Activated CD8-positive, alpha-beta T cell treated with anti-CD3 and anti-CD28 coated beads for 36 hours (primary cell): ENCODE measurements at regions not wholly inside any gene's neighbourhood (a gene's known extent, or its start where the extent isn't known, plus 50 kb on each side); places are given as distances from the start of the nearest gene placed in this dataset.
"Not testable (repeated sequence)": the region's sequence is repeated elsewhere in the genome, so short reads cannot be mapped to it uniquely, and the experiment has no call there.

Experiments
- ATAC-seq: fragments of 200-7000 bp; cut with Tn5 transposase; one replicate; pipeline ENCODE4 v1.10.0; 2021; ENCODE audit warnings: mild to moderate bottlenecking, moderate library complexity
- CTCF ChIA-PET: fragments of 350-600 bp; sonication (Branson Sonifier 250); formaldehyde crosslinking; loops from one replicate; lab custom pipeline; 2021; ENCODE audit warnings: antibody characterized with exemption; lab: Charles Lee
- POLR2A ChIA-PET: fragments of 350-600 bp; sonication (Branson Sonifier 250); formaldehyde crosslinking; loops from one replicate; lab custom pipeline; 2021; ENCODE audit warnings: antibody characterized with exemption; lab: Charles Lee
- DNase-seq: peaks from one replicate; pipeline ENCODE4 v3.0.0-alpha.2; 2020
- H3K27ac Mint-ChIP-seq: one replicate; pipeline ENCODE4 v1.8.0; 2021; ENCODE audit warnings: mild to moderate bottlenecking, mixed read lengths
- H3K27me3 Mint-ChIP-seq: one replicate; pipeline ENCODE4 v1.8.0; 2021; ENCODE audit warnings: mixed read lengths
- H3K36me3 Mint-ChIP-seq: one replicate; pipeline ENCODE4 v1.8.0; 2021; ENCODE audit warnings: low read depth, mixed read lengths
- H3K4me1 Mint-ChIP-seq: one replicate; pipeline ENCODE4 v1.8.0; 2021; ENCODE audit warnings: low read depth, mixed read lengths
- H3K4me3 Mint-ChIP-seq: one replicate; pipeline ENCODE4 v1.8.0; 2021; ENCODE audit warnings: mild to moderate bottlenecking, moderate library complexity, mixed read lengths
- H3K9me3 Mint-ChIP-seq: one replicate; pipeline ENCODE4 v1.8.0; 2021; ENCODE audit warnings: mixed read lengths
- intact Hi-C: fragments of 100-400 bp; cut with micrococcal nuclease; formaldehyde crosslinking; loops from one replicate; pipeline ENCODE4 v1.10.0; 2022
- TF ChIP-seq, protein P1 (sequence below): fragments of 200-600 bp; IDR thresholded peaks from one replicate; pipeline ENCODE4 v1.8.0; 2022; ENCODE audit warnings: antibody characterized with exemption, mild to moderate bottlenecking

DNA sequence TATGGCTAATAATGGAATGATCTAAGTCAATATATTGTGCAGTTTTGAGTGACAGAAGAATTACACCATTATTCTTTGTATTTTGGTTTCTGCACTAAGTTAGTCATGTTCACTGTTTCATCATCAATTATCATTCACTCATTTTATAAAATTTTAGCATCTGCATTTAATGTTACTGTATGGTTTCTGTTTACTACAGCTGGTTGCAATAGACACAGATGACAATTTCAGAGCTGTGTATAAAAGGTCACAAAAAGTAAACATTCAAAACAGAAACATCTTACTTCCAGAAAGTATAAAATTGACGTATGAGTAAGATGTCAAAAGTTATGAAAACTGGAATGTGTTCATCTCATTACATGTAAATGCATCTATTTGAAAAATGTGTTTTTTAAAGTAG, 111.1 kb upstream of the GBE1 start:
- DNase-seq (no peak), ATAC-seq (no peak)
- H3K9me3 Mint-ChIP-seq = no peaks in the 10 kb centered on the region
- peaks cover 2% of the 10 kb centered on the region for H3K27me3 Mint-ChIP-seq
- H3K36me3 Mint-ChIP-seq = no peaks in the 10 kb centered on the region
- H3K4me1 Mint-ChIP-seq = no peaks in the 10 kb centered on the region
- ChIA-PET CTCF (interaction anchor here (0.9 to 1.2 kb wide), 2 partner anchors 38 to 383 kb away, joined by 3 to 4 read pairs; no protein-coding TSS in a partner anchor), POLR2A (no interaction called here)
- H3K4me3 Mint-ChIP-seq = no peak overlapping the region
- intact Hi-C loops = no loop called here
- TF ChIP-seq, protein P1, sequence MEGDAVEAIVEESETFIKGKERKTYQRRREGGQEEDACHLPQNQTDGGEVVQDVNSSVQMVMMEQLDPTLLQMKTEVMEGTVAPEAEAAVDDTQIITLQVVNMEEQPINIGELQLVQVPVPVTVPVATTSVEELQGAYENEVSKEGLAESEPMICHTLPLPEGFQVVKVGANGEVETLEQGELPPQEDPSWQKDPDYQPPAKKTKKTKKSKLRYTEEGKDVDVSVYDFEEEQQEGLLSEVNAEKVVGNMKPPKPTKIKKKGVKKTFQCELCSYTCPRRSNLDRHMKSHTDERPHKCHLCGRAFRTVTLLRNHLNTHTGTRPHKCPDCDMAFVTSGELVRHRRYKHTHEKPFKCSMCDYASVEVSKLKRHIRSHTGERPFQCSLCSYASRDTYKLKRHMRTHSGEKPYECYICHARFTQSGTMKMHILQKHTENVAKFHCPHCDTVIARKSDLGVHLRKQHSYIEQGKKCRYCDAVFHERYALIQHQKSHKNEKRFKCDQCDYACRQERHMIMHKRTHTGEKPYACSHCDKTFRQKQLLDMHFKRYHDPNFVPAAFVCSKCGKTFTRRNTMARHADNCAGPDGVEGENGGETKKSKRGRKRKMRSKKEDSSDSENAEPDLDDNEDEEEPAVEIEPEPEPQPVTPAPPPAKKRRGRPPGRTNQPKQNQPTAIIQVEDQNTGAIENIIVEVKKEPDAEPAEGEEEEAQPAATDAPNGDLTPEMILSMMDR = no peak
- H3K27ac Mint-ChIP-seq = no peak overlapping the region

DNA sequence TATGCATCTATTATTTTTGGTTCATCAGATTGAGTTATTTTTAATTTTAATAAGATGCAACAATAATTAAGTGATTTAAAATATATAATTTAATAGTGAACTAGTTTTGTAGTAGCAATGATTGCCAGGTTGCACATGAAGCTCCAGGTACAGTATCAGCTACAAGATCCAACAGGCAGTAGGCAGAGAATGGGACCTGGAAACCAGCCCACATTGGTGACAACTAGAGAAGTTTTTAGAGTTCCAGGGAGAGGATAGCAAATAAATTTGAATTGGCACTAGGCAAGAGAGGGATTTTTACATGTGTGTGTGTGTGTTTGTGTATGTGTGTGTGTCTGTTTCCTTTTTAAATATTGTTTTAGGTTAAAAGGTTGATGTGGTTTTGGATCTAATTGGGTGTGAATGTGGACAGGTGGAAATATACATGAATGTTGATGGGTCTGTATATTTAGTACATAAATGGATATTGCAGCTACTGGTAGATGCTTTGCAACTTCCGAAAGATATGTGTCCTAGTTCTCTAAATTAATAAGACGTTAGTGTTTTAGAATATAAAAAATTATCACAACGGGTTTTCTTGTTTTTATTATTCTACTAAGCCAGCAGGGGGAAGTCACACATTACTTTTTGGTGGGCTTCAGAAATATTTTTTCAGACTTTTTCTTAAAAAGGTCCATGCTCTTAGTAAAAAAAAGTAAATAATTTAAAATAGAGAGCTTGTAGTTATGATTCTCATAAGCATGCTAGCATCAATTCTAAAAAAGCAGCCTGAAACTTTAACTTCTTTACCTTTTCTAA, 110.1 kb upstream of the GBE1 start:
- no peaks in the 10 kb centered on the region for H3K4me1 Mint-ChIP-seq
- no peak overlapping the region for H3K4me3 Mint-ChIP-seq
- no peak for DNase-seq
- no peaks in the 10 kb centered on the region for H3K9me3 Mint-ChIP-seq
- H3K36me3 Mint-ChIP-seq = no peaks in the 10 kb centered on the region
- intact Hi-C loops = no loop called here
- peaks cover 2% of the 10 kb centered on the region for H3K27me3 Mint-ChIP-seq
- no peak for ATAC-seq
- ChIA-PET CTCF (interaction anchor here (0.7 to 1.2 kb wide), 3 partner anchors 39 to 100 kb away, joined by 3 to 4 read pairs (median 3); no protein-coding TSS in a partner anchor), POLR2A (no interaction called here)
- TF ChIP-seq, protein P1 = no peak
- H3K27ac Mint-ChIP-seq = no peak overlapping the region

DNA sequence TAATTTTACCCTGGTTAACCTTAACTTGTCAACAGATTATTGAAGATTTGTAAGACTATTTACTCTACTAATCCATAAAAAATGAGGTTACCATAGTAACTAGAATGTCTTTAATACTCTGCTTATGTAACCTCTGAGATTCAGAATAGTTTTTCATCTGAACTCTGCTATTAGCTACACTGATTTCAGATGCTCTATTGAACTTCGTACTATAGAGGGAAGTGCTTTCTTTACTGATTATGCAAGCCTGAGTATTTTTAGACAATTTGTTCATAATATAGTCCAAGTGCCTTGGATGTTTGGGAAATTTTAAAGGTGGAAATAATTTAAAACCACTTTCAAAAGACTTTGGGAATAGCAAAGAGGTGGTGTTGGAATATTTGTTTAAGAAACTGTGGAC, 107.9 kb upstream of the GBE1 start:
- DNase-seq (no peak), ATAC-seq (no peak)
- Mint-ChIP-seq H3K36me3 (no peaks in the 10 kb centered on the region), H3K9me3 (no peaks in the 10 kb centered on the region), H3K27ac (no peak overlapping the region), H3K27me3 (peaks cover 4% of the 10 kb centered on the region), H3K4me1 (peaks cover under 1% of the 10 kb centered on the region), H3K4me3 (no peak overlapping the region)
- TF ChIP-seq, protein P1 = no peak
- ChIA-PET CTCF (no interaction called here), POLR2A (no interaction called here)
- intact Hi-C loops = no loop called here

DNA sequence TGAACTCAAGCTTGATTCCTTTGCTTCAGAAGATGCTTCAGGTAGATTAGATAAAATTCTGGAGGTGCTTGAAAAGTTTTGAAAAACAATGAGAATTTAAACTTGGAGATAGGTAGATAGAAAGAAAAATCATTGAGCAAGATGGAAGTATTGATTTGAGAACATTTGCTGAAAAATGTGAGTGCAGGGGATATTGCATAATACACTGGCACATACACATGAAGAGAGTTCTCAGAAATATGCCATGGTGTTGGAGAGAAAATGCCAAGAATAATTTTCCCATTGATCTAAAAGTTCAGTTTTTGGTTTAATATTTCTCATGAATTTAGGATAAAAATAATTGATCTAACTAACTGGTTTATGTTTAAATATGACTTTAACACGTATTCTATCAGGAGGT, 107.2 kb upstream of the GBE1 start:
- CTCF ChIA-PET = no interaction called here
- H3K4me3 Mint-ChIP-seq = no peak overlapping the region
- TF ChIP-seq, protein P1 = no peak
- intact Hi-C loops = no loop called here
- H3K36me3 Mint-ChIP-seq = no peaks in the 10 kb centered on the region
- H3K4me1 Mint-ChIP-seq = peaks cover 6% of the 10 kb centered on the region
- peaks cover 7% of the 10 kb centered on the region for H3K27me3 Mint-ChIP-seq
- no peak overlapping the region for H3K27ac Mint-ChIP-seq
- no peaks in the 10 kb centered on the region for H3K9me3 Mint-ChIP-seq
- ATAC-seq (no peak), DNase-seq (no peak)
- POLR2A ChIA-PET = no interaction called here

DNA sequence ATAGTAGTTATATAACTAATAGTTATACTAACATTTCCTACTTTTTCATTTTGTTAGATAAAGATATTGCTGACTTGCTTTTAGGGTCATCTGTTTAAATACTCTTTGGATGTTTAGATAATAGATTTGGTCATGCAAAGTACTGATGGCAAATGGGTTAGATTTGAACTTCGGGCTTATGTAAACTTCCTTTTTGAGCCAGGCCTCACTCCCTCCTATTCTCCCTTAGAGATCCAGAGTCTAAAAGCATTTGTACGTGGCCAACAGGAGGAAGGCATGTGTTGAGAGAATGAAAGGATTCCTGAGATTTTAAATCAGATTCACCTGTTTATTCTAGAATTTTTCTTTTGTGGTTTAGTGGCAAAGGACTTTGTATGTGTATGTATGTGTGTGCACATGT, 106.4 kb upstream of the GBE1 start:
- TF ChIP-seq, protein P1 = no peak
- intact Hi-C loops = no loop called here
- no peak for ATAC-seq
- Mint-ChIP-seq H3K4me3 (no peak overlapping the region), H3K4me1 (peaks cover 7% of the 10 kb centered on the region), H3K9me3 (no peaks in the 10 kb centered on the region), H3K27ac (no peak overlapping the region), H3K36me3 (no peaks in the 10 kb centered on the region), H3K27me3 (peaks cover 7% of the 10 kb centered on the region)
- no peak for DNase-seq
- CTCF ChIA-PET = no interaction called here
- POLR2A ChIA-PET = no interaction called here

DNA sequence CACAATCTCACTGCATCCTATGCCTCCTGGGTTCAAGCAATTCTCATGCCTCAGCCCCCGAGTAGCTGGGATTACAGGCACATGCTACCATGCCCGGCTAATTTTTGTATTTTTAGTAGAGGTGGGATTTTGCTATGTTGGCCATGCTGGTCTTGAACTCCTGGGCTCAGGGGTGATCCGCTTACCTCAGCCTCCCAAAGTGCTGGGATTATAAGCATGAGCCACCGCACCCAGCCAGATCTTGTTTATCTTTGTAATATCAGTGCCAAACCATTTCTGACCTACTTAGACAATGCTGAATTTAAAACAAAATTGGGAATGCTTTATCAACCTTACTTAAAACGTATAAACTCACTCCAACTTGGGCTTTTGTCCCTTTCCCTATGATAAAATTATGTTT, 103.7 kb upstream of the GBE1 start:
- H3K4me1 Mint-ChIP-seq, DNase-seq, H3K9me3 Mint-ChIP-seq, ATAC-seq, H3K27me3 Mint-ChIP-seq, H3K4me3 Mint-ChIP-seq, POLR2A ChIA-PET, H3K36me3 Mint-ChIP-seq, H3K27ac Mint-ChIP-seq, intact Hi-C loops, CTCF ChIA-PET: not testable (repeated sequence)
